Endothelial cell of umbilical vein (primary cell): ENCODE measurements at regions not wholly inside any gene's neighbourhood (a gene's known extent, or its start where the extent isn't known, plus 50 kb on each side); places are given as distances from the start of the nearest gene placed in this dataset.

Experiments used
- BruUV-seq: library from RNA; stranded (reverse); fragments of 400-500 nt; replicated peaks from 2 replicates; lab custom pipeline; 2021; lab: Mats Ljungman, UMichigan
- CTCF ChIA-PET: fragments of 300-600, 350-600 bp; sonication (Branson Sonifier 250); formaldehyde crosslinking; loops from one replicate; lab custom pipeline; 2021; ENCODE audit warnings: antibody characterized with exemption, inconsistent platforms; lab: Charles Lee
- POLR2A ChIA-PET: fragments of 300-600, 350-600 bp; sonication (Branson Sonifier 250); formaldehyde crosslinking; loops from one replicate; lab custom pipeline; 2021; ENCODE audit warnings: antibody characterized with exemption, inconsistent platforms; lab: Charles Lee
- DNase-seq: peaks from one replicate; pipeline ENCODE4 v3.0.0-alpha.2; 2011; ENCODE audit warnings: low read depth, low spot score
- FAIRE-seq: peaks from 2 replicates; lab custom pipeline; 2011; peaks lifted over from hg19 to GRCh38; lab: Jason Lieb, UNC
- H2AFZ ChIP-seq: 2 replicates; pipeline ENCODE4 v1.6.0; 2012; ENCODE audit warnings: low read depth, low read length, control low read depth, inconsistent platforms
- H3K27ac ChIP-seq: 2 replicates; pipeline ENCODE4 v1.5.1; 2011; ENCODE audit warnings: low read depth, mild to moderate bottlenecking, control low read depth, low read length, moderate library complexity; ENCODE audit not compliant: insufficient read depth
- H3K27me3 ChIP-seq, 2 experiments: 2 replicates each; pipeline versions ENCODE4 v1.6.0 to v1.6.1; 2011; ENCODE audit warnings: low read length in 2 of 2, mixed read lengths in 1 of 2; ENCODE audit not compliant: control insufficient read depth in 2 of 2, insufficient read depth in 2 of 2
- H3K36me3 ChIP-seq, 2 experiments: 2 replicates in 1 of 2; 3 replicates in 1 of 2; pipeline ENCODE4 v1.5.1; 2011; ENCODE audit warnings: low read length in 2 of 2, mild to moderate bottlenecking in 1 of 2, moderate library complexity in 1 of 2; ENCODE audit not compliant: control insufficient read depth in 2 of 2, insufficient read depth in 2 of 2; ENCODE audit errors: extremely low read depth in 1 of 2
- H3K4me1 ChIP-seq: 3 replicates; pipeline ENCODE4 v1.5.1; 2011; ENCODE audit warnings: mild to moderate bottlenecking, low read length; ENCODE audit not compliant: control insufficient read depth, insufficient read depth; ENCODE audit errors: extremely low read depth
- H3K4me2 ChIP-seq: 2 replicates; pipeline ENCODE4 v1.6.1; 2011; ENCODE audit warnings: low read length, control low read depth, mixed read lengths; ENCODE audit not compliant: insufficient read depth
- H3K4me3 ChIP-seq, 3 experiments: fragments of 200-600 bp in 1 of 3; sonication (generic), shearing (Covaris generic) in 1 of 3; replicated peaks in 1 of 3; 2 replicates each; pipeline ENCODE4 v1.5.1; 2011 to 2016; ENCODE audit warnings: control low read depth in 3 of 3, low read length in 3 of 3, mild to moderate bottlenecking in 2 of 3, inconsistent platforms in 1 of 3, low read depth in 1 of 3, moderate library complexity in 1 of 3; ENCODE audit not compliant: insufficient read depth in 1 of 3
- H3K79me2 ChIP-seq: 2 replicates; pipeline ENCODE4 v1.6.0; 2012; ENCODE audit warnings: low read length, inconsistent platforms; ENCODE audit not compliant: control insufficient read depth, insufficient read depth
- H3K9ac ChIP-seq: replicated peaks from 2 replicates; pipeline ENCODE3; 2011; ENCODE audit warnings: low read length, control low read depth; ENCODE audit not compliant: insufficient read depth; ENCODE audit errors: extremely low read depth
- H3K9me1 ChIP-seq: replicated peaks from 3 replicates; pipeline ENCODE4 v1.6.0; 2011; ENCODE audit warnings: mild to moderate bottlenecking, low read length; ENCODE audit not compliant: control insufficient read depth, insufficient read depth; ENCODE audit errors: extremely low read depth
- H3K9me3 ChIP-seq: replicated peaks from 2 replicates; pipeline ENCODE4 v1.5.1; 2012; ENCODE audit warnings: low read length, inconsistent platforms; ENCODE audit not compliant: control insufficient read depth, insufficient read depth
- H4K20me1 ChIP-seq: replicated peaks from 2 replicates; pipeline ENCODE3; 2011; ENCODE audit warnings: mild to moderate bottlenecking, low read length; ENCODE audit not compliant: control insufficient read depth, insufficient read depth; ENCODE audit errors: extremely low read depth
- FOS ChIP-seq: IDR thresholded peaks from 2 replicates; pipeline ENCODE4 v1.6.1; 2011; ENCODE audit warnings: mild to moderate bottlenecking, low read length, moderate library complexity, borderline replicate concordance; ENCODE audit not compliant: insufficient read depth
- JUN ChIP-seq: IDR thresholded peaks from 2 replicates; pipeline ENCODE4 v1.6.1; 2011; ENCODE audit warnings: borderline replicate concordance, low read depth; ENCODE audit not compliant: insufficient read length, insufficient read depth
- MYC ChIP-seq: IDR thresholded peaks from one replicate; pipeline ENCODE4 v1.6.1; 2011; ENCODE audit warnings: mild to moderate bottlenecking, low read depth, low read length
- POLR2A ChIP-seq: IDR thresholded peaks from 2 replicates; pipeline ENCODE4 v1.6.1; 2012; ENCODE audit warnings: low read depth, mild to moderate bottlenecking, control low read depth, low read length
- POLR2AphosphoS5 ChIP-seq: IDR thresholded peaks from 2 replicates; pipeline ENCODE4 v1.6.1; 2012; ENCODE audit warnings: low read depth, mild to moderate bottlenecking, control low read depth, low read length, moderate library complexity; ENCODE audit not compliant: insufficient read depth
- dilution Hi-C: fragments of 300-500 bp; cut with MboI; formaldehyde crosslinking; loops from one replicate; pipeline ENCODE4 v1.15.0; 2019; ENCODE audit warnings: low sequenced_read_pairs; ENCODE audit not compliant: extremely low pct_ligation_motif_present
- intact Hi-C: fragments of 100-400 bp; cut with micrococcal nuclease; formaldehyde crosslinking; loops from one replicate; pipeline ENCODE4 v1.10.0; 2022
- TF ChIP-seq, protein P1 (sequence below): IDR thresholded peaks from 2 replicates; pipeline ENCODE4 v1.6.1; 2011; ENCODE audit not compliant: insufficient read depth, insufficient read length
- TF ChIP-seq, protein P2 (sequence below), 2 donors: IDR thresholded peaks; 1 replicate in 1 of 2; 2 replicates in 1 of 2; pipeline ENCODE4 v1.5.1; 2011; ENCODE audit warnings: low read length in 2 of 2, mild to moderate bottlenecking in 2 of 2, moderate library complexity in 2 of 2, control low read depth in 1 of 2, inconsistent platforms in 1 of 2, low read depth in 1 of 2; ENCODE audit not compliant: insufficient read depth in 1 of 2; ENCODE audit errors: extremely low read depth in 1 of 2

DNA sequence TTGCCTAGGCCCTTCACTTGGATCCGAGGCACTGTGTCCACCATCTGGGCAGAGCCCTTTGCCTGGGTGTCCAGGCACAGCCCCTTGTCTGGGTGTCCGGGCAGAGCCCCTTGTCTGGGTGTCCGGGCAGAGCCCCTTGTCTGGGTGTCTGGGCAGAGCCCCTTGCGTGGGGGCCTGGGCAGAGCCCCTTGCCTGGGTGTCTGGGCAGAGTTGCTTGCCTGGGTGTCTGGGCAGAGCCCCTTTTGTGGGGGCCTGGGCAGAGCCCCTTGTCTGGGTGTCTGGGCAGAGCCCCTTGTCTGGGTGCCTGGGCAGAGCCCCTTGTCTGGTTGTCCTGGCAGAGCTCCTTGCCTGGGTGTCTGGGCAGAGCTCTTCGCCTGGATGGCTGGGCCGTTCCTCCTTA is 443.4 kb upstream of the CDH4 start:
- FAIRE-seq: no peak
- H3K36me3 ChIP-seq: no peaks in the 10 kb centered on the region

DNA sequence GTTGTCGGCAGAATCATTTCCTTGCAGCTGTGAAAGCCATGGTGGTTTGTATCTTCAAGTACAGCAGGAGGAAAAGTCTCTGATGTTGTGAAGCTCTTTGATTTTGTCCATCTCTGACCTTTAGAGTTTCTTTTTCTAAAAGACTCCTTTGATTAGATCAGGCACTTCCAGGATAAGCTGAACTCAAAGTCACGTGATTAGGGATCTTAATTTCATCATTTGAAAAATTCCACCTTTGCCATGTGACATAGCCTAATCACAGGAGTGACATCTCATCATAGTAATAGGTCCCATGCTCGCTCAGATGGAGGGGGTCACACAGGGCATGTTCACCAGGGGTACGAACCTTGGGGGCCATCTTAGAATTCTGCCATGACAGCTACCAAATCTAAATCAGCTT is 441.5 kb upstream of the CDH4 start:
- no peak overlapping the region for H3K4me3 ChIP-seq
- no peaks in the 10 kb centered on the region for H3K9me1 ChIP-seq
- ChIA-PET CTCF (no interaction called here), POLR2A (no interaction called here)
- no peaks in the 10 kb centered on the region for H3K27me3 ChIP-seq
- no peak overlapping the region for H3K4me2 ChIP-seq
- no peak overlapping the region for H3K9ac ChIP-seq
- no TSS peak for BruUV-seq
- dilution Hi-C loops: no loop called here
- H3K79me2 ChIP-seq: no peaks in the 10 kb centered on the region
- no peaks in the 10 kb centered on the region for H3K4me1 ChIP-seq
- H3K9me3 ChIP-seq: peaks cover 6% of the 10 kb centered on the region
- no peak overlapping the region for H3K27ac ChIP-seq
- DNase-seq: no peak
- FAIRE-seq: no peak
- no peaks in the 10 kb centered on the region for H3K36me3 ChIP-seq
- H2AFZ ChIP-seq: no peak overlapping the region
- TF ChIP-seq POLR2AphosphoS5: no peak
- TF ChIP-seq, protein P1, sequence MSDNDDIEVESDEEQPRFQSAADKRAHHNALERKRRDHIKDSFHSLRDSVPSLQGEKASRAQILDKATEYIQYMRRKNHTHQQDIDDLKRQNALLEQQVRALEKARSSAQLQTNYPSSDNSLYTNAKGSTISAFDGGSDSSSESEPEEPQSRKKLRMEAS: no peak
- TF ChIP-seq, protein P2, sequence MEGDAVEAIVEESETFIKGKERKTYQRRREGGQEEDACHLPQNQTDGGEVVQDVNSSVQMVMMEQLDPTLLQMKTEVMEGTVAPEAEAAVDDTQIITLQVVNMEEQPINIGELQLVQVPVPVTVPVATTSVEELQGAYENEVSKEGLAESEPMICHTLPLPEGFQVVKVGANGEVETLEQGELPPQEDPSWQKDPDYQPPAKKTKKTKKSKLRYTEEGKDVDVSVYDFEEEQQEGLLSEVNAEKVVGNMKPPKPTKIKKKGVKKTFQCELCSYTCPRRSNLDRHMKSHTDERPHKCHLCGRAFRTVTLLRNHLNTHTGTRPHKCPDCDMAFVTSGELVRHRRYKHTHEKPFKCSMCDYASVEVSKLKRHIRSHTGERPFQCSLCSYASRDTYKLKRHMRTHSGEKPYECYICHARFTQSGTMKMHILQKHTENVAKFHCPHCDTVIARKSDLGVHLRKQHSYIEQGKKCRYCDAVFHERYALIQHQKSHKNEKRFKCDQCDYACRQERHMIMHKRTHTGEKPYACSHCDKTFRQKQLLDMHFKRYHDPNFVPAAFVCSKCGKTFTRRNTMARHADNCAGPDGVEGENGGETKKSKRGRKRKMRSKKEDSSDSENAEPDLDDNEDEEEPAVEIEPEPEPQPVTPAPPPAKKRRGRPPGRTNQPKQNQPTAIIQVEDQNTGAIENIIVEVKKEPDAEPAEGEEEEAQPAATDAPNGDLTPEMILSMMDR (IDR thresholded peaks at IDR 0.05; ENCODE audit: extremely low read depth in 1 of 2, insufficient read depth in 1 of 2, low read depth in 1 of 2, low read length in 2 of 2): no peak
- intact Hi-C loops: no loop called here
- no peaks in the 10 kb centered on the region for H4K20me1 ChIP-seq

More for the DNA sequence above, 443.4 kb upstream of the CDH4 start:
- no peak for DNase-seq
- no peak overlapping the region for H3K4me2 ChIP-seq
- ChIA-PET POLR2A (no interaction called here), CTCF (no interaction called here)
- H3K27ac ChIP-seq: no peak overlapping the region
- no peaks in the 10 kb centered on the region for H3K27me3 ChIP-seq
- H4K20me1 ChIP-seq: no peaks in the 10 kb centered on the region
- TF ChIP-seq JUN: no peak
- no peak for TF ChIP-seq POLR2AphosphoS5
- TF ChIP-seq, protein P2 (IDR thresholded peaks at IDR 0.05; ENCODE audit: extremely low read depth in 1 of 2, insufficient read depth in 1 of 2, low read depth in 1 of 2, low read length in 2 of 2): no peak
- TF ChIP-seq, protein P1: no peak
- no peak for TF ChIP-seq FOS
- TF ChIP-seq POLR2A: no peak
- TF ChIP-seq MYC: no peak
- dilution Hi-C loops (no loop called here), intact Hi-C loops (no loop called here)
- no peaks in the 10 kb centered on the region for H3K4me1 ChIP-seq
- no peaks in the 10 kb centered on the region for H3K79me2 ChIP-seq
- peaks cover 6% of the 10 kb centered on the region for H3K9me3 ChIP-seq
- H3K4me3 ChIP-seq: no peak overlapping the region
- H3K9ac ChIP-seq: no peak overlapping the region
- no TSS peak for BruUV-seq
- no peaks in the 10 kb centered on the region for H3K9me1 ChIP-seq
- H2AFZ ChIP-seq: no peak overlapping the region
